HepG2 (cell line): ENCODE measurements at regions not wholly inside any gene's neighbourhood (a gene's known extent, or its start where the extent isn't known, plus 50 kb on each side); places are given as distances from the start of the nearest gene placed in this dataset.

ENCODE experiments used
- AGO2 ChIP-seq: fragments of 200-400 bp; formaldehyde crosslinking; optimal IDR thresholded peaks from 2 replicates; pipeline ENCODE3; 2017; ENCODE audit warnings: mild to moderate bottlenecking, low read depth, low read length, moderate library complexity
- CAMTA2 ChIP-seq: sonication (generic); formaldehyde crosslinking; IDR thresholded peaks from 2 replicates; pipeline ENCODE4 v1.4.0; 2020; ENCODE audit warnings: mild to moderate bottlenecking, missing genetic modification reagents, borderline replicate concordance
- FIP1L1 ChIP-seq: fragments of 200-400 bp; formaldehyde crosslinking; IDR thresholded peaks from 2 replicates; pipeline ENCODE4 v1.6.1; 2018; ENCODE audit warnings: low read depth, mild to moderate bottlenecking, low read length, moderate library complexity, borderline replicate concordance; ENCODE audit not compliant: insufficient read depth
- HNRNPH1 ChIP-seq: fragments of 200-400 bp; formaldehyde crosslinking; optimal IDR thresholded peaks from 2 replicates; pipeline ENCODE3; 2017; ENCODE audit warnings: mild to moderate bottlenecking, low read depth, low read length
- MIER3 ChIP-seq: IDR thresholded peaks from 2 replicates; pipeline ENCODE4 v1.6.1; 2016; ENCODE audit warnings: missing compliant biosample characterization, borderline replicate concordance
- NFYB ChIP-seq: sonication (generic); formaldehyde crosslinking; IDR thresholded peaks from 2 replicates; pipeline ENCODE4 v1.4.0; 2020; ENCODE audit warnings: missing genetic modification reagents
- PAX8 ChIP-seq: sonication (generic); formaldehyde crosslinking; IDR thresholded peaks from 2 replicates; pipeline ENCODE4 v1.8.0; 2022; ENCODE audit warnings: mild to moderate bottlenecking, missing genetic modification reagents, borderline replicate concordance
- POGZ ChIP-seq: sonication (generic); formaldehyde crosslinking; IDR thresholded peaks from 2 replicates; pipeline ENCODE4 v1.4.0; 2020; ENCODE audit warnings: mild to moderate bottlenecking, missing genetic modification reagents
- PTBP1 ChIP-seq: fragments of 200-400 bp; formaldehyde crosslinking; IDR thresholded peaks from 2 replicates; pipeline ENCODE4 v1.6.1; 2018; ENCODE audit warnings: low read length, low read depth; ENCODE audit not compliant: poor library complexity, severe bottlenecking
- SALL1 ChIP-seq: sonication (generic); formaldehyde crosslinking; IDR thresholded peaks from 2 replicates; pipeline ENCODE4 v1.8.0; 2022; ENCODE audit warnings: mild to moderate bottlenecking, missing genetic modification reagents
- SNAI1 ChIP-seq: sonication (generic); formaldehyde crosslinking; IDR thresholded peaks from 2 replicates; pipeline ENCODE4 v1.5.0; 2020; ENCODE audit warnings: mild to moderate bottlenecking, missing genetic modification reagents, borderline replicate concordance
- TAF15 ChIP-seq: fragments of 200-400 bp; formaldehyde crosslinking; IDR thresholded peaks from one replicate; pipeline ENCODE4 v1.6.1; 2018; ENCODE audit warnings: mild to moderate bottlenecking, low read depth, low read length; ENCODE audit not compliant: poor library complexity, severe bottlenecking
- TBL1XR1 ChIP-seq: fragments of 150-350 bp; IDR thresholded peaks from 2 replicates; pipeline ENCODE4 v1.6.1; 2014; ENCODE audit warnings: borderline replicate concordance, low read length; ENCODE audit not compliant: partially characterized antibody
- TSC22D2 ChIP-seq: sonication (generic); formaldehyde crosslinking; IDR thresholded peaks from 2 replicates; pipeline ENCODE4 v1.5.1; 2020; ENCODE audit warnings: missing genetic modification reagents, mild to moderate bottlenecking, borderline replicate concordance
- U2AF2 ChIP-seq: fragments of 200-400 bp; formaldehyde crosslinking; IDR thresholded peaks from 2 replicates; pipeline ENCODE4 v1.6.1; 2017; ENCODE audit warnings: low read depth, mild to moderate bottlenecking, low read length
- TF ChIP-seq, protein P1 (sequence below), 2 experiments: fragments of 450-650 bp in 1 of 2; sonication (generic) in 1 of 2; formaldehyde crosslinking; IDR thresholded peaks; 2 replicates each; pipeline versions ENCODE4 v1.5.0 to v1.8.0; 2020 to 2022; ENCODE audit warnings: mild to moderate bottlenecking in 1 of 2, missing genetic modification reagents in 1 of 2
- TF ChIP-seq, protein P2 (sequence below): sonication (generic); formaldehyde crosslinking; IDR thresholded peaks from 2 replicates; pipeline ENCODE4 v1.5.1; 2020; ENCODE audit warnings: missing genetic modification reagents, mild to moderate bottlenecking, borderline replicate concordance
- TF ChIP-seq, protein P3 (sequence below): sonication (generic); formaldehyde crosslinking; IDR thresholded peaks from 2 replicates; pipeline ENCODE4 v1.4.0; 2020; ENCODE audit warnings: missing genetic modification reagents
- TF ChIP-seq, protein P4 (sequence below): sonication (generic); formaldehyde crosslinking; IDR thresholded peaks from 2 replicates; pipeline ENCODE4 v1.8.0; 2022; ENCODE audit warnings: missing genetic modification reagents, mild to moderate bottlenecking, borderline replicate concordance
- TF ChIP-seq, protein P5 (sequence below): sonication (generic); formaldehyde crosslinking; IDR thresholded peaks from 2 replicates; pipeline ENCODE4 v1.4.0; 2020; ENCODE audit warnings: missing genetic modification reagents

DNA sequence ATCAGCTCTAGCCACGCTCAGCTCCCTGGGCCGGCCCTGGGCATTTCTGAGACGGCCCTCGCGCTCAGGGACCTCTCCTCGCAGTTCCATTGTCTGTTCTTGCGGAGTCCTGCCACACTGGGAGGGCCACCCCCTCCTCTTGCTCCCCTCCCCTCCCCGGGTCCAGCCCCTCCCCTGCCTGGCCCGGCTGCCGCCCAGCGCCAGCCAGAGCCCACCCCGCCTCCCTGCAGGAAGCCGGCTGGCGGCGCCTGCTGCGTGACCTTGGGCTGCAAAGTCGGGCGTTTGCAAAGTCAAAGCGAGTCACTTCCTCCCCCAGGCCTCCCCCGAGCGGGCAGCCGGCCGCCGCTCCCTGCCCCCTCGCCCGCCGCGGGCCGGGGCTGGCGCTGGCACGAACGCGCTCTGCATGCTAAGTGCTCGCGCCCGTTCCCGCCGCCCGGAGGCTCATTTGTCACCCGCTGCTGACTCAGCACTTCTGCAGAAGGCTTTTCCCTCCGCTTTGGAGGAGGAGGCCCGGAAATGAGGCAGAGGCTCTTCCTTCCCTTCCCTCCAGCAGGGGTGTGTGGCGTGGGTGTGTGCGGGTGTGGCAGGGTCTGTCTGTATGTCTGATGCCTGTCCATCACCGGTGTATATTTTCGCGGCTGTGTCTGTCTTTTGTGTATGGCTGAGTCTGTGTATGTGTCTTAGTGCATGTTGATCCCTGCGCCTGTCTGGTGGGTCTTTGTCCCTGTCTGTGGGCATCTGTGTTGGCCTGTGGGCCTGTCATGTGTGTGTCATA lies 72.0 kb downstream of the IRF2BPL start (continued):
- TF ChIP-seq, protein P1, sequence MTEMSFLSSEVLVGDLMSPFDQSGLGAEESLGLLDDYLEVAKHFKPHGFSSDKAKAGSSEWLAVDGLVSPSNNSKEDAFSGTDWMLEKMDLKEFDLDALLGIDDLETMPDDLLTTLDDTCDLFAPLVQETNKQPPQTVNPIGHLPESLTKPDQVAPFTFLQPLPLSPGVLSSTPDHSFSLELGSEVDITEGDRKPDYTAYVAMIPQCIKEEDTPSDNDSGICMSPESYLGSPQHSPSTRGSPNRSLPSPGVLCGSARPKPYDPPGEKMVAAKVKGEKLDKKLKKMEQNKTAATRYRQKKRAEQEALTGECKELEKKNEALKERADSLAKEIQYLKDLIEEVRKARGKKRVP (CRISPR knock-in tag; IDR thresholded peaks at IDR 0.05) = no peak
- TF ChIP-seq AGO2 (peak; percentile 52), HNRNPH1 (no peak), CAMTA2 (CRISPR knock-in tag) (no peak), POGZ (peak; percentile 66; the same call in 1 of the 2 replicates), TSC22D2 (0 out of 2 replicates have a peak, but pooled peaks have one; percentile 20), FIP1L1 (no peak), MIER3 (CRISPR knock-in tag) (no peak), NFYB (CRISPR knock-in tag) (no peak), U2AF2 (no peak), SALL1 (CRISPR knock-in tag) (peak; percentile 82), SNAI1 (no peak), TBL1XR1 (no peak), TAF15 (no peak), PAX8 (CRISPR knock-in tag) (no peak), PTBP1 (no peak)
- TF ChIP-seq, protein P2, sequence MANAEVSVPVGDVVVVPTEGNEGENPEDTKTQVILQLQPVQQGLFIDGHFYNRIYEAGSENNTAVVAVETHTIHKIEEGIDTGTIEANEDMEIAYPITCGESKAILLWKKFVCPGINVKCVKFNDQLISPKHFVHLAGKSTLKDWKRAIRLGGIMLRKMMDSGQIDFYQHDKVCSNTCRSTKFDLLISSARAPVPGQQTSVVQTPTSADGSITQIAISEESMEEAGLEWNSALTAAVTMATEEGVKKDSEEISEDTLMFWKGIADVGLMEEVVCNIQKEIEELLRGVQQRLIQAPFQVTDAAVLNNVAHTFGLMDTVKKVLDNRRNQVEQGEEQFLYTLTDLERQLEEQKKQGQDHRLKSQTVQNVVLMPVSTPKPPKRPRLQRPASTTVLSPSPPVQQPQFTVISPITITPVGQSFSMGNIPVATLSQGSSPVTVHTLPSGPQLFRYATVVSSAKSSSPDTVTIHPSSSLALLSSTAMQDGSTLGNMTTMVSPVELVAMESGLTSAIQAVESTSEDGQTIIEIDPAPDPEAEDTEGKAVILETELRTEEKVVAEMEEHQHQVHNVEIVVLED = peak; percentile 53; the same call in 1 of the 2 replicates
- TF ChIP-seq, protein P3, sequence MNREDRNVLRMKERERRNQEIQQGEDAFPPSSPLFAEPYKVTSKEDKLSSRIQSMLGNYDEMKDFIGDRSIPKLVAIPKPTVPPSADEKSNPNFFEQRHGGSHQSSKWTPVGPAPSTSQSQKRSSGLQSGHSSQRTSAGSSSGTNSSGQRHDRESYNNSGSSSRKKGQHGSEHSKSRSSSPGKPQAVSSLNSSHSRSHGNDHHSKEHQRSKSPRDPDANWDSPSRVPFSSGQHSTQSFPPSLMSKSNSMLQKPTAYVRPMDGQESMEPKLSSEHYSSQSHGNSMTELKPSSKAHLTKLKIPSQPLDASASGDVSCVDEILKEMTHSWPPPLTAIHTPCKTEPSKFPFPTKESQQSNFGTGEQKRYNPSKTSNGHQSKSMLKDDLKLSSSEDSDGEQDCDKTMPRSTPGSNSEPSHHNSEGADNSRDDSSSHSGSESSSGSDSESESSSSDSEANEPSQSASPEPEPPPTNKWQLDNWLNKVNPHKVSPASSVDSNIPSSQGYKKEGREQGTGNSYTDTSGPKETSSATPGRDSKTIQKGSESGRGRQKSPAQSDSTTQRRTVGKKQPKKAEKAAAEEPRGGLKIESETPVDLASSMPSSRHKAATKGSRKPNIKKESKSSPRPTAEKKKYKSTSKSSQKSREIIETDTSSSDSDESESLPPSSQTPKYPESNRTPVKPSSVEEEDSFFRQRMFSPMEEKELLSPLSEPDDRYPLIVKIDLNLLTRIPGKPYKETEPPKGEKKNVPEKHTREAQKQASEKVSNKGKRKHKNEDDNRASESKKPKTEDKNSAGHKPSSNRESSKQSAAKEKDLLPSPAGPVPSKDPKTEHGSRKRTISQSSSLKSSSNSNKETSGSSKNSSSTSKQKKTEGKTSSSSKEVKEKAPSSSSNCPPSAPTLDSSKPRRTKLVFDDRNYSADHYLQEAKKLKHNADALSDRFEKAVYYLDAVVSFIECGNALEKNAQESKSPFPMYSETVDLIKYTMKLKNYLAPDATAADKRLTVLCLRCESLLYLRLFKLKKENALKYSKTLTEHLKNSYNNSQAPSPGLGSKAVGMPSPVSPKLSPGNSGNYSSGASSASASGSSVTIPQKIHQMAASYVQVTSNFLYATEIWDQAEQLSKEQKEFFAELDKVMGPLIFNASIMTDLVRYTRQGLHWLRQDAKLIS (CRISPR knock-in tag) = no peak
- TF ChIP-seq, protein P4, sequence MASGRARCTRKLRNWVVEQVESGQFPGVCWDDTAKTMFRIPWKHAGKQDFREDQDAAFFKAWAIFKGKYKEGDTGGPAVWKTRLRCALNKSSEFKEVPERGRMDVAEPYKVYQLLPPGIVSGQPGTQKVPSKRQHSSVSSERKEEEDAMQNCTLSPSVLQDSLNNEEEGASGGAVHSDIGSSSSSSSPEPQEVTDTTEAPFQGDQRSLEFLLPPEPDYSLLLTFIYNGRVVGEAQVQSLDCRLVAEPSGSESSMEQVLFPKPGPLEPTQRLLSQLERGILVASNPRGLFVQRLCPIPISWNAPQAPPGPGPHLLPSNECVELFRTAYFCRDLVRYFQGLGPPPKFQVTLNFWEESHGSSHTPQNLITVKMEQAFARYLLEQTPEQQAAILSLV (CRISPR knock-in tag) = peak; percentile 54; the same call in 1 of the 2 replicates
- TF ChIP-seq, protein P5, sequence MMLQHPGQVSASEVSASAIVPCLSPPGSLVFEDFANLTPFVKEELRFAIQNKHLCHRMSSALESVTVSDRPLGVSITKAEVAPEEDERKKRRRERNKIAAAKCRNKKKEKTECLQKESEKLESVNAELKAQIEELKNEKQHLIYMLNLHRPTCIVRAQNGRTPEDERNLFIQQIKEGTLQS = no peak
